ENCODE measurements at regions not wholly inside any gene's neighbourhood (a gene's known extent, or its start where the extent isn't known, plus 50 kb on each side); places are given as distances from the start of the nearest gene placed in this dataset.

DNA sequence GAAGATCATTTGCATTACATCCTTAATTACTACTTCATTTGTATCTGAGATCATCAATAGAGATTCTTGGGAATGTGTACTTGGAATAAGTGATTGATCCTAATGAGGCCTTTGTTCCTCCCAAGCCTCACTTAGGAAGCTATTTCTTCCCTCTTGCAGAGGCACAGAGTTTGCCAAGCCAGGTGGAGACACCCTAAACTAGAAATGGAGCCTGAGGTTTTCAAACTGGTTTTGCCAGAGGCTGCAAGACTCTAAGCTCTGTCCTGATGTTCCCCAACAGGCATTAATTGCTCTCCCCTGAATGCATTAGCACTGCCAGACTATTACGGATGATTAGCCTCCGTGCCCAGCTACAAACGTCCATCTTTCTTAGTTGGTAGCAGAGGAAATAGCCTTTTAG, 125.2 kb upstream of the LGALSL start:
- H3K4me1 ChIP-seq, result peaks cover 45% of the 10 kb centered on the region
- H3K36me3 ChIP-seq, result no peaks in the 10 kb centered on the region
- no peaks in the 10 kb centered on the region for H3K27me3 ChIP-seq (ENCODE audit: low read depth)
- peak overlapping the region; percentile 72 for H3K27ac ChIP-seq (replicated peaks)
- TF ChIP-seq, protein P1, sequence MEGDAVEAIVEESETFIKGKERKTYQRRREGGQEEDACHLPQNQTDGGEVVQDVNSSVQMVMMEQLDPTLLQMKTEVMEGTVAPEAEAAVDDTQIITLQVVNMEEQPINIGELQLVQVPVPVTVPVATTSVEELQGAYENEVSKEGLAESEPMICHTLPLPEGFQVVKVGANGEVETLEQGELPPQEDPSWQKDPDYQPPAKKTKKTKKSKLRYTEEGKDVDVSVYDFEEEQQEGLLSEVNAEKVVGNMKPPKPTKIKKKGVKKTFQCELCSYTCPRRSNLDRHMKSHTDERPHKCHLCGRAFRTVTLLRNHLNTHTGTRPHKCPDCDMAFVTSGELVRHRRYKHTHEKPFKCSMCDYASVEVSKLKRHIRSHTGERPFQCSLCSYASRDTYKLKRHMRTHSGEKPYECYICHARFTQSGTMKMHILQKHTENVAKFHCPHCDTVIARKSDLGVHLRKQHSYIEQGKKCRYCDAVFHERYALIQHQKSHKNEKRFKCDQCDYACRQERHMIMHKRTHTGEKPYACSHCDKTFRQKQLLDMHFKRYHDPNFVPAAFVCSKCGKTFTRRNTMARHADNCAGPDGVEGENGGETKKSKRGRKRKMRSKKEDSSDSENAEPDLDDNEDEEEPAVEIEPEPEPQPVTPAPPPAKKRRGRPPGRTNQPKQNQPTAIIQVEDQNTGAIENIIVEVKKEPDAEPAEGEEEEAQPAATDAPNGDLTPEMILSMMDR (IDR thresholded peaks at IDR 0.05; ENCODE audit: borderline replicate concordance), result no peak
- no peaks in the 10 kb centered on the region for H3K9me3 ChIP-seq (replicated peaks)
- DNase-seq, result no peak
- H3K4me3 ChIP-seq, result no peak overlapping the region
- intact Hi-C loops (cut with micrococcal nuclease), result loop anchor here (5.0 kb wide), 1 partner anchor 276 kb away; no protein-coding TSS in a partner anchor

DNA sequence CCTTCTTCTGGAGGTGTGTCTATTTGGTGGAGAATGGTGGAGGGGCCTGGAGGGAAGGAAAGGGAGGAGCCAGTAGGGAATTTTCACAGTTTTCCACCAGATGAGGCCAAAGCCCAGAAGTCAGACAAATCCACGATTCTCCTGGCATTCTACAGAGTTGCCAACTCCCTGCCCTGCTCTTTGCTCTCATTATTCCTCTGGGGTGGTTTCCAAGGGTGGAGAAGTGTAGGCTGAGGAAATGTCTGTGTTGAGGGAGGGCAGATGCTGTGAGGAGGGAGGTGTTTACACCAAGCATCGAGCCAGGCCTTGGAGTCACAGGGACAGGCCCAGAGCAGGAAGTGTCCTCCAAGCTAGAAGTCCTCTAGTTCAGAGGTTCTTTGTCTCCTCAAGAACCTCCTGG, 124.1 kb upstream of the LGALSL start:
- H3K36me3 ChIP-seq, result no peaks in the 10 kb centered on the region
- no peaks in the 10 kb centered on the region for H3K27me3 ChIP-seq (ENCODE audit: low read depth)
- H3K4me3 ChIP-seq, result no peak overlapping the region
- peak; percentile 27 for DNase-seq
- TF ChIP-seq, protein P1 (IDR thresholded peaks at IDR 0.05; ENCODE audit: borderline replicate concordance), result peak; percentile 12
- H3K4me1 ChIP-seq, result peaks cover 45% of the 10 kb centered on the region
- no peaks in the 10 kb centered on the region for H3K9me3 ChIP-seq (replicated peaks)
- peak overlapping the region; percentile 72 for H3K27ac ChIP-seq (replicated peaks)
- intact Hi-C loops (cut with micrococcal nuclease), result loop anchor here (5.0 to 10.0 kb wide), 4 partner anchors 157 to 537 kb away; no protein-coding TSS in a partner anchor

DNA sequence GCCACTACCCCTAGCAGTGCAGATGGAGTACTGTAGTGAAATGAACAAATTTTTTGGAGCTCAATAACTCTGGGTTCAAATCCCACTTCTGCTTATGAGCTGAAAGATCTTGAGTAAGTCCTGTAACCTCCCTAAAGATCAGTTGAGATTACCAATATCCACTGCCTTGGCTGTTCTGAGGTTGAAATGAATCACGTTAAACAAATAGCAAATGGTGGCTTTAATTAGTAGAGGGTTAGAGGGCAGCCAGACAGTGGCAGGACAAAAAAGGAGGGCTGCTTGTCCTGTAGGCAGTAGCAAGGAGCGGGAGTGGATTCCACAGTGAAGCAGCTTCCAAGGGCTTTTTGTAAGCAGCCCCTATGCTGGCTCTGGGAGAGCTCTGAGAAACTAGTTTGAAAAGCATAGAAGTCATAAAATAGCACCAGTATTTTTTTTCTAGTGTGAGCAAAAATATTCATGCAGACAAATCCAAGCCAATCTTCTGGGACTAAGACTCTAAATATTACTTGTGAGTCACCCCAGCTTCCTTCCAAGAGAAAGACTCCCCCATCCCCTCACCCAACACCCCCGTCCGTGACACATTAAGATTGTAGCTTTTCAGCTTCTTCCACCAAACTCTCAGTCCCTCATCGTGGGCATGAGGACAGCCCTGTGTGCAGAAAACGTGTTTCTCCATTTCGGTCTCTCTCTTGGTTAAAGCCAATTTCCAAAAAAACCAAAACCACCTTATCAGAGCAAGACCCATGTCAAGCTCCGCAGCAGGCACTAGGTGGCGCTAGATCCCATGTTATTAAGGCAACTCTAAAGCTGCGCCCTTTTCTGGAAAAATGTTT, 123.5 kb upstream of the LGALSL start:
- Histone ChIP-seq H3K9me3 (replicated peaks) (no peaks in the 10 kb centered on the region), H3K4me1 (peaks cover 45% of the 10 kb centered on the region), H3K4me3 (peak overlapping the region; percentile 48), H3K27me3 (ENCODE audit: low read depth) (no peaks in the 10 kb centered on the region), H3K27ac (replicated peaks) (peak overlapping the region; percentile 72), H3K36me3 (no peaks in the 10 kb centered on the region)
- DNase-seq, result peak; percentile 67
- intact Hi-C loops (cut with micrococcal nuclease), result loop anchor here (5.0 to 10.0 kb wide), 3 partner anchors 157 to 537 kb away; no protein-coding TSS in a partner anchor
- TF ChIP-seq, protein P1 (IDR thresholded peaks at IDR 0.05; ENCODE audit: borderline replicate concordance), result peak; percentile 91

DNA sequence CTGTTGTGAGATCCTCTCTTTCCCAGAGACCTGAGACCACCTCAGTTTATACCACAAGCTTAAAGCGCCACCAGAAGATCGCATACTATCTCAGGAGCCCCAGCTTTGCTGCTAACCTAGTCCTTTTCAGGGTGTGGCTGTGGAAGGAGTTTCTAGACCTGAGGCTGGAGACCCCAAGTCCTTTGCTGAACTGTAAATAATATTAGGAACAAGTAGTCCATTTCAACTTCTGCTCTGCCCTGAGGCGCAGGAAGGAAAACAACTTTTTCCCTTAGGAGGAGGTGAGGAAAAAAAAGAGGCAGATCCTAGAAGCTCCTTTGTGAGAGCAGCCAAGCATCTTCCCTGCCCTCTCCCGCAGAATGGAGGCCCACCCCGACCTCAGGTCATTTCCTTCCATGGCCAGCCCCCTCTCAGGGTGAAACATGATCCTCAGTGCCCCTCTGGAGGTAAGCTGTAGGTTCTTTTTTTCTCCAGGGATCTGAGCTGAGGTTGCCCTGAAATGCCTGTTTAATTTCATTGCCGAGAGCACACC, 122.8 kb upstream of the LGALSL start:
- TF ChIP-seq, protein P1 (IDR thresholded peaks at IDR 0.05; ENCODE audit: borderline replicate concordance), result no peak
- Histone ChIP-seq H3K27me3 (ENCODE audit: low read depth) (no peaks in the 10 kb centered on the region), H3K4me1 (peaks cover 45% of the 10 kb centered on the region), H3K36me3 (no peaks in the 10 kb centered on the region), H3K9me3 (replicated peaks) (no peaks in the 10 kb centered on the region), H3K27ac (replicated peaks) (peak overlapping the region; percentile 72), H3K4me3 (peak overlapping the region; percentile 48)
- DNase-seq, result no peak
- intact Hi-C loops (cut with micrococcal nuclease), result loop anchor here (5.0 to 10.0 kb wide), 3 partner anchors 156 to 536 kb away; no protein-coding TSS in a partner anchor

DNA sequence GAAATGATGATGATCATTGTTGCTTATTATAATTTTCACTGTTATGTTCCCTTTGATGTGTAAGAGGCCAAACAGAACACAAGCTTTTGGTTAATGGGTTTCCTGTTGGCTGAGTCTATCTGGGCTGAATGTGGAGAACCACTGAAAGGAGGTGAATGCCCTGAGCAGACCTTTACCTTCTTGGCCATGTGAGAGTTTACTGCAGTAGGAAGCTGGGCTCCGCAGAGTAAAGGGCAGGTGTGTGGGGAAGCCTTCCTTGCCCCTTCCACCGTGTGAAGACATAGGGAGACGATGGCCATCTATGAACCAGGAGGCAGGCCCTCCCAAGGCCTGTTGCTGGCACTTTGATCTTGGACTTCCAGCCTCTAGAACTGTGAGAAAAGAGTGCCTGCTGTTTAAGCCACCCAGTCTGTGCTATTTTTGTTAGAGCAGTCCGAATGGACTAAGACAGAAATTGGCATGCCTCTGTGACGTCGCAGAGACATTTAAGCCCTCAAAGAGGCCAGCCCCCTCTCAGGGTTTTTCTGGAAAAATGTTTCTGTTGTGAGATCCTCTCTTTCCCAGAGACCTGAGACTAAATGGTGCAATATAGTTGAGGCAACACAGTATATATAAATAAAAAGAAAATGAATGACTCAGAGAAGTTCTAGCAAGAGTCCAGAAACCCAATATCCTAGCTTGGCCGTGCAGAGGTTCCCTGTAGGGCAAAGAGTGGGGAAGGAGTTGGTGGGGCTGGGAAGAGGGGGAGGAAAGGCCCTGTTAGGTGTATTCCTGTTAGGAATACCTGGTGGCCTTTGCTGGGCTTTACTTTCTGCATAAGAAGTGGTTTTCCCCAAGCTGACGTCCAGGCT, 121.9 kb upstream of the LGALSL start:
- TF ChIP-seq, protein P1 (IDR thresholded peaks at IDR 0.05; ENCODE audit: borderline replicate concordance), result no peak
- no peaks in the 10 kb centered on the region for H3K9me3 ChIP-seq (replicated peaks)
- intact Hi-C loops (cut with micrococcal nuclease), result loop anchor here (5.0 to 10.0 kb wide), 3 partner anchors 155 to 535 kb away; no protein-coding TSS in a partner anchor
- H3K4me3 ChIP-seq, result no peak overlapping the region
- H3K27me3 ChIP-seq (ENCODE audit: low read depth), result no peaks in the 10 kb centered on the region
- no peaks in the 10 kb centered on the region for H3K36me3 ChIP-seq
- peaks cover 45% of the 10 kb centered on the region for H3K4me1 ChIP-seq
- DNase-seq, result no peak
- H3K27ac ChIP-seq (replicated peaks), result peak overlapping the region; percentile 72
